ENCODE measurements at regions not wholly inside any gene's neighbourhood (a gene's known extent, or its start where the extent isn't known, plus 50 kb on each side); places are given as distances from the start of the nearest gene placed in this dataset.
"Not testable (repeated sequence)": the region's sequence is repeated elsewhere in the genome, so short reads cannot be mapped to it uniquely, and the experiment has no call there.

DNA sequence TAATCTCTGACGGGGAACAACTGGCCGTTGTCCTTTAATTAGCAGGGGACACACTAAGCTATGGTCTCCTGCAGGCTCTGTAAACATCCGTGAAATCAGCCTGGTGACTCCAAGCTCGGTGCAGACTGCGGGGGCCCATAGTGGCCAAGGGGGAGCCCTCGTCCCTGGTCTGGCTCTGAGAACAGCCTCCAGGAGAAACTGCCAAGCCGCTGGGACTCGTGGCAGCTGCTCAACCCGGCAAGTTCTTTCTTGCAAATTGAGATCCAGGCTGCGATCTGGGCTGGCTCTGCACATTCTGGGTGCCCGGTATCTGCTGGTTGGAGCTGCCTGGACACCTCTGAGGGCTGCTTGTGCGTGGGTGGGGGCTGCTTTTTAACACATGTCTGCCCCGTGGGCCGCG, 71.6 kb upstream of the ZNF479 start:
- TF ChIP-seq, protein P1, sequence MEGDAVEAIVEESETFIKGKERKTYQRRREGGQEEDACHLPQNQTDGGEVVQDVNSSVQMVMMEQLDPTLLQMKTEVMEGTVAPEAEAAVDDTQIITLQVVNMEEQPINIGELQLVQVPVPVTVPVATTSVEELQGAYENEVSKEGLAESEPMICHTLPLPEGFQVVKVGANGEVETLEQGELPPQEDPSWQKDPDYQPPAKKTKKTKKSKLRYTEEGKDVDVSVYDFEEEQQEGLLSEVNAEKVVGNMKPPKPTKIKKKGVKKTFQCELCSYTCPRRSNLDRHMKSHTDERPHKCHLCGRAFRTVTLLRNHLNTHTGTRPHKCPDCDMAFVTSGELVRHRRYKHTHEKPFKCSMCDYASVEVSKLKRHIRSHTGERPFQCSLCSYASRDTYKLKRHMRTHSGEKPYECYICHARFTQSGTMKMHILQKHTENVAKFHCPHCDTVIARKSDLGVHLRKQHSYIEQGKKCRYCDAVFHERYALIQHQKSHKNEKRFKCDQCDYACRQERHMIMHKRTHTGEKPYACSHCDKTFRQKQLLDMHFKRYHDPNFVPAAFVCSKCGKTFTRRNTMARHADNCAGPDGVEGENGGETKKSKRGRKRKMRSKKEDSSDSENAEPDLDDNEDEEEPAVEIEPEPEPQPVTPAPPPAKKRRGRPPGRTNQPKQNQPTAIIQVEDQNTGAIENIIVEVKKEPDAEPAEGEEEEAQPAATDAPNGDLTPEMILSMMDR (conservative IDR thresholded peaks at IDR 0.05; ENCODE audit: low read length) = not testable (repeated sequence)
- TF ChIP-seq EZH2phosphoT487 (IDR thresholded peaks at IDR 0.05; ENCODE audit: borderline replicate concordance) = not testable (repeated sequence)

Data from Loucy (cell line).